Gastroesophageal sphincter (tissue), 3 donors: ENCODE measurements at regions not wholly inside any gene's neighbourhood (a gene's known extent, or its start where the extent isn't known, plus 50 kb on each side); places are given as distances from the start of the nearest gene placed in this dataset.

Source experiments
- CTCF ChIP-seq, 4 experiments: fragments of 200-600 bp in 2 of 4; fragments of 450-650 bp in 2 of 4; sonication (generic) in 1 of 4; IDR thresholded peaks; one replicate each; pipeline ENCODE4 v1.5.1; 2017 to 2019; ENCODE audit warnings: antibody characterized with exemption in 4 of 4, mild to moderate bottlenecking in 2 of 4, moderate library complexity in 2 of 4
- POLR2A ChIP-seq, 2 donors: fragments of 450-650 bp; IDR thresholded peaks; one replicate each; pipeline ENCODE4 v1.6.1; 2017; ENCODE audit warnings: antibody characterized with exemption in 2 of 2, mild to moderate bottlenecking in 2 of 2, moderate library complexity in 1 of 2
- POLR2AphosphoS5 ChIP-seq: sonication (generic); formaldehyde crosslinking; IDR thresholded peaks from one replicate; pipeline ENCODE4 v1.6.1; 2017; ENCODE audit warnings: antibody characterized with exemption

GRCh38 chrX:9293903-9294302, 171.0 kb upstream of the TBL1X start:
- TF ChIP-seq CTCF (IDR thresholded peaks at IDR 0.05) (no peak), POLR2AphosphoS5 (no peak), POLR2A (IDR thresholded peaks at IDR 0.05) (no peak)
